GM12878 (cell line): ENCODE measurements at regions not wholly inside any gene's neighbourhood (a gene's known extent, or its start where the extent isn't known, plus 50 kb on each side); places are given as distances from the start of the nearest gene placed in this dataset.

ENCODE experiments used
- ASH2L ChIP-seq: fragments of 300-600, 200-600 bp; sonication (generic); IDR thresholded peaks from 2 replicates; pipeline ENCODE4 v1.6.1; 2017; ENCODE audit warnings: low read depth, mild to moderate bottlenecking, borderline replicate concordance
- ATF2 ChIP-seq: IDR thresholded peaks from 2 replicates; pipeline ENCODE4 v1.6.1; 2012; ENCODE audit warnings: low read length, inconsistent platforms
- BMI1 ChIP-seq: fragments of 450-650 bp; IDR thresholded peaks from 2 replicates; pipeline ENCODE4 v1.6.1; 2016; ENCODE audit warnings: mild to moderate bottlenecking, moderate library complexity, borderline replicate concordance
- CUX1 ChIP-seq: IDR thresholded peaks from 2 replicates; pipeline ENCODE4 v1.6.1; 2012; ENCODE audit warnings: improper control_type of control experiment, low read depth, low read length; ENCODE audit not compliant: insufficient replicate concordance
- KLF5 ChIP-seq: fragments of 450-650 bp; IDR thresholded peaks from 2 replicates; pipeline ENCODE4 v1.6.1; 2014; ENCODE audit warnings: mild to moderate bottlenecking; ENCODE audit not compliant: partially characterized antibody
- MYC ChIP-seq: IDR thresholded peaks from 2 replicates; pipeline ENCODE4 v1.6.1; 2011; ENCODE audit warnings: mild to moderate bottlenecking, low read length, moderate library complexity, inconsistent platforms; ENCODE audit not compliant: insufficient read depth, insufficient replicate concordance, insufficient read length, severe bottlenecking
- PAX5 ChIP-seq: IDR thresholded peaks from 2 replicates; pipeline ENCODE4 v1.6.1; 2011; ENCODE audit warnings: low read depth, low read length, borderline replicate concordance
- POLR2AphosphoS2 ChIP-seq: IDR thresholded peaks from 2 replicates; pipeline ENCODE4 v1.6.1; 2011; ENCODE audit warnings: low read depth, mild to moderate bottlenecking, low read length, improper control_type of control experiment, moderate library complexity
- PRDM15 ChIP-seq: fragments of 450-650 bp; formaldehyde crosslinking; IDR thresholded peaks from 2 replicates; pipeline ENCODE4 v1.4.0; 2020; ENCODE audit warnings: mild to moderate bottlenecking, moderate library complexity
- RELB ChIP-seq: fragments of 450-650 bp; IDR thresholded peaks from 2 replicates; pipeline ENCODE4 v1.6.1; 2017; ENCODE audit warnings: low read depth, mild to moderate bottlenecking, moderate library complexity
- RFX5 ChIP-seq: IDR thresholded peaks from 2 replicates; pipeline ENCODE4 v1.6.1; 2011; ENCODE audit warnings: low read depth, low read length, improper control_type of control experiment
- TCF12 ChIP-seq: IDR thresholded peaks from 2 replicates; pipeline ENCODE4 v1.6.1; 2011; ENCODE audit warnings: low read depth, mild to moderate bottlenecking, low read length
- TCF7 ChIP-seq: IDR thresholded peaks from 2 replicates; pipeline ENCODE4 v1.6.1; 2014; ENCODE audit warnings: antibody characterized with exemption, borderline replicate concordance
- ZNF24 ChIP-seq: fragments of 450-650 bp; IDR thresholded peaks from 2 replicates; pipeline ENCODE4 v1.6.1; 2017; ENCODE audit warnings: antibody characterized with exemption, mild to moderate bottlenecking

DNA sequence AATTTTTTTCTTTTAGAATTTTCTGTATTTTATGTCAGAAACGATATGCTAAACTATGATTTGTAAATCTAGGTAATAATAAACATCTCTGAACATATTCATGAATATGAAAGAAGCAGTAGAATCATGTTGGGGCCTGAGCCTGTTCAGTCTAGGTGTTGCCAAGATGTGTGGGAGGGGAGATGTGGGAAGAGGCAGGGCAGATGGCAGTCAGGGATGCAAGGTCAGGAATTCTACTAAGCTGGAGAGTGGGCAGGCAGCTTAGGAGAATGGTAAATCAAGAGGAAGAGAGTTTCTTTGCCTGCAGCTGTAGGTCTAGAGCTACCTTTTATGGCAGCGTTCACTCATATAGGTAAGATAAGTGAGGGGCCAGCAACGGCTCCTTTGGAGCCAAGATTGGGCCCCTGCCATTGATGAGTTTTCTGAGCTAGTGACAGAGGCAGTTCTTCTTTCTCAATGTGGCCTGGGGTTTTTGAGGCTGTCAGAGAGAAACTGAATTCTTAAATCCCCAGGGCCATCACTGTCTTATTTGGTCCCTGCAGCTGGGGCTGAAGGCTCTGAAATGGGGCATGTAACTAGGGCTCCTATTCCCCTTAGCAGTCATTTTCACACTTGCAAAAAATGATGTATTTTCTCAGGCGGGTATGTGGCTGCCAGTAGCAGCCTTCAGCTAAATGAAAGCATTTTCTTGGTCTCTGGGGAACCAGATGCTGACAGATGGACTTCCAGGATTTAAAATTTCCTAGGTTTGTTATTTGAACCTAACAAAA lies 232.8 kb downstream of the PIK3C3 start (continued):
- TF ChIP-seq ASH2L (no peak), CUX1 (peak; percentile 94), ZNF24 (peak; percentile 87), RFX5 (no peak), RELB (peak; percentile 79), MYC (no peak), POLR2AphosphoS2 (no peak), PRDM15 (CRISPR knock-in tag) (no peak), ATF2 (no peak), BMI1 (no peak; the same call in 1 of the 2 replicates), KLF5 (no peak), TCF7 (no peak), PAX5 (no peak), TCF12 (peak; percentile 85)
